ENCODE measurements at regions not wholly inside any gene's neighbourhood (a gene's known extent, or its start where the extent isn't known, plus 50 kb on each side); places are given as distances from the start of the nearest gene placed in this dataset.

DNA sequence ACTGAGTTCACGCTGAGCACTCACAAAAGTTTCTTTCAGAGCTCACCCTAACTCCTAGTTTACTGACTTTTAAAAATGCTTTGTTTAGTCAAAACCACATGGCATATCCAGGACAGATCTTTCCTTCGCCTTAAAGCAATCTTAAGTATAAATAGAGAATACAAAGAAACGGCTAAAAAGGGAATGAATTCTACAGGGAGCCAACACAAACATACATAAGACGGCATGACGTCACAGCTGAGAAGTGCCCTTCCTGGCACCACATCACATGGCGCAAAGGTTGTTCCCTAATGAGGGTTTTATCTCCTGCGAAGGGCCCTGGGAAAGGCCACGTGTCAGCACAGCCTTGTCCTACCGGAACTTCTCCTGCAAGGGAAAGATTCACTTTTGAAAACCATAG lies 141.3 kb downstream of the IRX1 start:
- DNase-seq = no peak

DNA sequence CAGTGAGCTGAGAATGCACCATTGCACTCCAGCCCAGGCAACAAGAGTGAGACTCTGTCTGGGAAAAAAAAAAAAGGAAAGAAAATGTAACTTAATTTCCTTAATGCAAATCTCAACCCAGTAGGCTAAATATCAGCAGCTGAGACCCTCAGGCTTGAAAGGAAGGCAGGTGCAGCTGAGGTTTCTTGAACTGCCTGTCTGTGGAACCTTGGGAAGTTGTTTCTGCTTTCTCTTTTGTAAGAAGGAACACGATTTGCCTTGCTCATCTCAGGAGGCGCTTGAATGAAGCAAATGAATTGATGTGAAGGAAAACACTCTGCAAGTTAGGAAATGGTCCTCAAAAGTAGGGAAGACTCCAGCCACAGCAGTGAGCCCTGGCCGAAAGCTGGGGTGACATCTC lies 143.3 kb downstream of the IRX1 start:
- DNase-seq = no peak

DNA sequence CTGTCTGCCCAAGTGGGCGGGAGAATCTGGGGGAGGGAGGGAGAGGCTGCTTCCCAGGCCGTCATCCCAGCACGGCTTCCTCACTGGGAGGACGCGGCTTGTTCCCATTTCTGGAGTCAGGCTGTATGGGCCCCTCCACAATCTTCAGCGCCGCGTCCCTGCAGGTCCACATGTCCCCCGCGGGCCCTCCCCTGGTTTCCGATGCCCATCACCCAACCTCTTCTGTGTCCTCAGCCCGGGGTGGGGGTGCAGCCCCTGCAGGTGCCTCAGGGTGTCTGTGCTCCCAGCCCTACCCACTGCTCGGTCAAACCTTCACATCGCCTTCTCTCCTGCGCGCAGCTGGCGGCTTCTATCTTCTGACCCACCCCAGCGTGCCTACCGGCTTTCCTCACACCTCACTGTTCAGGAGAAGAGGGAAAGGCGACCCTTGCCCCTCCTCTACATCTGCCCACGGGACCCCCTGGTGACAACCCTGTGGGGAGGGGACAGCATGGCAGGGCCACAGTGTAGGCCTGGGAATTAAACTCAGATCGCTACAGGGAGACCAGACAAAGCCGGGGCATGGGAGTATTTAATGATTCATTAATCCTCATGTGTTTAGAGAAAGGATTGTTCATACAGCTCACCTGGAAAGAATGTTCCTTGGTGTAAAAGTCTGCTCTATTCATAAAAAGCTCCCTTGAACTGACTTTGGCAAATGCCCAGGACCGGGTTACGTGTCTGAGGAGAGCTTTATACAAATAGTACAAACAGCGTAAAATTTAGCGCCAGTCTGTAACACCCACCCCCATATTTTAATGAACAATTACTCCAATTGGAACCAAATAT lies 145.1 kb downstream of the IRX1 start:
- DNase-seq = no peak

- DNase-seq = no peak
These were observed 145.7 kb downstream of the IRX1 start for GRCh38 chr5:3741374-3741770.

GRCh38 chr5:3742750-3743149 lies 147.1 kb downstream of the IRX1 start:
- no peak for DNase-seq

DNA sequence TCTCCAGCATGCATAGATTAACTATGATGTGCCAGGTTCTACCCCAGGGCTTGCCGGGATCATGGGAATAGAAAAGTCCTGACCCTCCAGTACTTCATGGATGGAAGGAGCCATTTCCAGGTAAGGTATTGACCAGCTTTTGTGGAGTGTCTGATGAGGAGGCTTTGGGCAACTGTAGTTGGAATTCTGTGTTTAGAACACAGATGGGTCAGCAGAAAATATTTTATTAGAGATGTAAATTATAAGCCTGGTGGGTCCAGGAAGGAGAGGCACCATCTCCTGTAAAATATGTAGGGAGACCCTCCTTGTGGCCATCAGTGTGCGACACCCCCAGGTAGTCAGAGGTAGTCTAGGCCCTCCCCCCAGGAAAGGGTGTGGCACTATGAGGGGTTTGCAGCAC lies 156.2 kb downstream of the IRX1 start:
- no peak for DNase-seq

GRCh38 chr5:3778000-3778550 lies 182.4 kb downstream of the IRX1 start:
- no peak for DNase-seq

GRCh38 chr5:3778945-3779344 lies 183.3 kb downstream of the IRX1 start:
- no peak for DNase-seq

GRCh38 chr5:3780278-3780677 lies 184.6 kb downstream of the IRX1 start:
- no peak for DNase-seq

GRCh38 chr5:3780907-3781306 lies 185.3 kb downstream of the IRX1 start:
- no peak for DNase-seq

DNA sequence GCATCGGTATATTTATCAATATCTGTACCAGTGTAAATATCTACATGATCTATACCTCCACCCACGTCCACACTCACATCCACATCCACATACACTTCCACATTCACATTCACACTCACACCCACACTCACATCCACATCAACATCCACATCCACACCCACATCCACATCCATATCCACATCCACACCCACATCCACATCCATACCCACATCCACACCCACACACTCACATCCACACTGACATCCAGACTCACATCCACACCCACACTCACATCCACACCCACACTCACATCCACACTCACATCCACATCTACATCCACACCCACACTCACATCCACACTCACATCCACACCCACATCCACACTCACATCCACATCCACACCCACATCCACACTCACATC lies 189.2 kb downstream of the IRX1 start:
- no peak for DNase-seq

GRCh38 chr5:3786165-3786564 lies 190.5 kb downstream of the IRX1 start:
- DNase-seq = no peak

DNA sequence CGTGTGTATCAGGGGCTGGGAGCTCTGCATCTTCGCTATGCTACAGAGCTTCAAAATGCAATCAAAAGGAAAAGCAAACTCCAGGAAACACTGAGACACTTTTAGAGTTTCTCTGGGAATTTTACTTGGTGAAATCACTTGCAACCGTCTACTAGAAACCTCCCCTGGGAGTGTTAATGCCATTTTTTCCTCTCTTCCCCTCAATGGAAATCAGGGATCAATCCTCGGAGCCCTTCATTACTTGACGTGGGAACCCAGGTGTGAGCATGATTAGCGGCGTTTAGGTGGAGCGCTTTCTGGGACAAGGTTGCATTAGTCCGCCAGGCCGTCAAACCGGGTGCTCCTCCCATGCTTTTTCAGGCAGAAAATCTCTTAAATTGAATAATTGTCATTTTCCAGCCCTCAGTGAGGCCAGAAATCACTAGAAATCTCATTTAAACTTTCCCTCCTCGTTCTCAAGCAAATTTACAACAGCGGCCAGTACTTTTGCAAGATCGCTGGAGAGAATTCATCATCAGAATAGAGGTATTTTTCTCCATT lies 191.3 kb downstream of the IRX1 start:
- no peak for DNase-seq

DNA sequence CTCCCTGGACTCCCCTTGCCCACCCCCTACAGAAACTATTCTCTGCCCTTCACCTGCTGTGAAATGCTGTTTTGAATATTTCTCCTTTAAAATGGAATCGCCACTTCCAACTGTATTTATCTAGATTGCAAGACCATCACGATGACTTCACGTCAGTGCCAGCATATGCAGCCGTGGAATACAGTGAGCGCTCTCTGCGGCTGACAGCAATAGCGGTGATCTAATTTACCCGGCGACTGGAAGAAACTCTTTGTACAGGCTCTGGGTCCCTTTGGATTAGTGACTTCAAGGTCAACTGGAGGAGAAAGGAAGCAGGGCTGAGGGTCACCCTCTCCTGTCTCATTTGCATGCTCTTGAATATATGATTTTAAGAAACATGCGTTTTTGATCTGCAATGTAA lies 192.0 kb downstream of the IRX1 start:
- no peak for DNase-seq

GRCh38 chr5:3789519-3790193 lies 194.0 kb downstream of the IRX1 start:
- DNase-seq = no peak

DNA sequence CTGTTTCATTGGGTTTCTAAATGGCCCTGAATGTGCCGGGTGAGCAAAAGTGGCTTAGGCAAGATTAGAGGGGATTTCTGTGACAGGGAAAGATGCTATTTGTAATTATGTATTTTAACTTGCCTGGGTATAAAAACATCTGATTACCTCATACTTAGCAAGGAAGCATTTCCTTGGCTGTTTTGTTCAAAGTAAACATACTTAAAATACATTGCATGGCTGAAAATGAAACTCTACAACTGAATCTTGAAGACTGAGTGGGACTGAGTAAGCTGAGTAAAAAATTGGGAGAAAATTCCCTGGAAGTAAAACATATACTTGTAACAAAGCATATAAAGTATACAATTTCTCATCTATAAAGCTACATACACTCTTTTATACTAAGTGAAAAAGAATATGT lies 197.5 kb downstream of the IRX1 start:
- DNase-seq = no peak

DNA sequence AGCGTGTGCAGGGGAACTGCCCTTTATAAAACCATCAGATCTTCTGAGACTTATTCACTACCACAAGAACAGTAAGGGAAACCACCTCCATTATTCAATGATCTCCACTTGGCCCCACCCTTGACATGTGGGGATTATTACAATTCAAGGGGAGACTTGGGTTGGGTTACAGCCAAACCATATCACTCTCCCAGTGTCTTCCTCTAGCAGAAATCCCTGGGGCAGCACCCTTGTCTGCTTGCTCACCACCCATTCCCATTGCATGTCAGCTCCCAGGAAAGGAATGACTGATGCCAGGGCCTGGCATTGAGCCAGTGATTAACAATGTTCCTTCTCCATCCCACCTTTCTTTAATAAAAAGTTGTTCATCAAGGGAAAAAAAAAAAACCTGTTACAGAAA lies 199.0 kb downstream of the IRX1 start:
- no peak for DNase-seq

GRCh38 chr5:3796736-3797135 lies 201.1 kb downstream of the IRX1 start:
- no peak for DNase-seq

GRCh38 chr5:3801967-3802366 lies 206.3 kb downstream of the IRX1 start:
- DNase-seq = no peak

GRCh38 chr5:3809455-3809854 lies 213.8 kb downstream of the IRX1 start:
- DNase-seq = no peak

DNA sequence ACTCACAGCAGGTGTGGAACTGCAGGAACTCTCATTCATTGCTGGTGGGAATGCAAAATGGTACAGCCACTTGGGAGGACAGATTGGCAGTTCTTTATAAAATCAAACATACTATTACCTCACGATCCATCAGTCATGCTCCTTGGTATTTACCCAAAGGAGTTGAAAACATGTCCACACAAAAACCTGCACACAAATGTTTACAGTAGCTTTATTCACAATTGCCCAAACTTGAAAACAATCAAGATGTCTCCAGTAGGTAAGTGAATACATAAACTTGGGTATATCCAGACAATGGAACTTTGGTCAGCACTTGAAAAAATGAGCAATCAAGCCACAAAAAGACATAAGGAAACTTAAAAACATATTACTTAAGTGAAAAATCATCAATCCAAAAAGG lies 215.5 kb downstream of the IRX1 start:
- no peak for DNase-seq

DNA sequence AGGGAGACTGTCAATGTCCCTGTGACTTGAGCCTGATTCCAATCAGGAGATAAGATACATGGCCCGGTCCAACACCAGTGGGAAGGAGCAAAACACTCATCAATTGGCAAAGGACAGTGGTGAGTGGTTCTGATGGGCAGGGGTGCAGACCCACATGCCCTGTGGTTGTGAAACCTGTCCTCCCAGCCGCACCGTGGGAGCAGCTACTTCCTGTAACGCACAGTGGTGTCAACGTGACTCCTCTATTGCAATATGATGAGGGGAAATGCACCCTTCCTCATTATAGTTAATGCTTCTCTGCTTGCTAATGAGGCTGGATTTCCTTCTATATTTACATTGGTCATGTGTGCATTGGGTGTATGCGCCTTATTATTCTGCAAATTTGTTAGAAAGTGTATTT lies 223.0 kb downstream of the IRX1 start:
- peak; percentile 3 for DNase-seq

DNA sequence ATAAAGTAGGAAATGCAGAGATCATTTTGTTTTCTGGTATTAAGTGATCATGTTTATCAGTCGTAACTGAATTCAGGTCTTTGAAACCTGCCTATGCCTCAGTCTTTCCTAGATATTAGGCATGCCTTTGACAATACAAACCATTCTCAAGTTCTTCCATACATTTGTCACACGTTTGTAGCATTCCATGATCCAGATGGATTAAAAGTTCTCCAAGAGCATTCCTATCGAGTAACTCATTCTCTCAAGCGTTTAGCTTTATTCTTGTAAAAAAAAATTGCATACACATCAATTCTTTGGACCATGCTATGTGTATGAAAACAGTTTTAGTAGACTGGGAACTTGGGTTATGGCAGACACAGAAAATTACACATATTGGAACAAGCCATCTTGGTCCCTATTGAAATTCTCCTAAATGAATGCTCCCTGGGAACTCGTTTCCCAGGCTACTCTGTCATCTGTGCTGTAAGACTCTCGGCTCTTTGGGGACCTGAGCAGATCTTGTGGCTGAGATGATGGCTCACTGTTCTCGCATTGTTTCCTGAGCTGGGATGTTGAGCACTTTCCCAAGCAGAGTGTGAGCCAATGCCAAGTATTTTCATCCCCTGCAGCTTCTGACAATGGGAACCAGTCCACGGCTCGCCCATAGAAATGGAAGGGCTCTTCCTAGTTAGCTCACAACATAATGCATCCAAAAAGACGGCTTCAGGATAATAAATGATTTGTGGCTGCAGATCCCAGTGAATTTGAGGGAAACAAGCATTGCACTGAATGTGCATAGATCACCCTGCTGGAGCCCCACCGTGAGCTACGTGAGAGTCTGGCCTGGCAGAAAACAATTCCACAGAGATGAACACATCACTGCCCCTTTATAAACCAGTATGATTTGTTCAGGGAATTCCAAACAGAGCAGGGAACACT lies 230.2 kb downstream of the IRX1 start:
- no peak for DNase-seq
